Tibial nerve (tissue), 4 donors: ENCODE measurements at regions not wholly inside any gene's neighbourhood (a gene's known extent, or its start where the extent isn't known, plus 50 kb on each side); places are given as distances from the start of the nearest gene placed in this dataset.

ENCODE experiments used
- CTCF ChIP-seq, 5 experiments: fragments of 200-600 bp in 3 of 5; fragments of 450-650 bp in 2 of 5; sonication (generic) in 3 of 5; IDR thresholded peaks; one replicate each; pipeline ENCODE4 v1.5.1; 2016 to 2019; ENCODE audit warnings: antibody characterized with exemption in 5 of 5, mild to moderate bottlenecking in 3 of 5, moderate library complexity in 2 of 5
- EP300 ChIP-seq, 2 donors: sonication (generic); formaldehyde crosslinking; IDR thresholded peaks; one replicate each; pipeline ENCODE4 v1.6.1; 2017; ENCODE audit warnings: antibody characterized with exemption in 2 of 2, mild to moderate bottlenecking in 1 of 2
- POLR2A ChIP-seq, 2 donors: fragments of 450-650 bp; IDR thresholded peaks; one replicate each; pipeline ENCODE4 v1.6.1; 2017; ENCODE audit warnings: antibody characterized with exemption in 2 of 2, mild to moderate bottlenecking in 2 of 2, moderate library complexity in 2 of 2

GRCh38 chr11:110358336-110358735 lies 61.9 kb upstream of the RDX start:
- TF ChIP-seq CTCF (IDR thresholded peaks at IDR 0.05) (no peak), EP300 (IDR thresholded peaks at IDR 0.05) (no peak), POLR2A (IDR thresholded peaks at IDR 0.05) (no peak)
